HCT116 (cell line): ENCODE measurements at regions not wholly inside any gene's neighbourhood (a gene's known extent, or its start where the extent isn't known, plus 50 kb on each side); places are given as distances from the start of the nearest gene placed in this dataset.

Experiments used
- ATAC-seq: fragments of 200-7000 bp; cut with Tn5 transposase; 2 replicates; pipeline ENCODE4 v1.9.1; 2020; ENCODE audit warnings: mild to moderate bottlenecking, moderate library complexity
- BruUV-seq: library from RNA; stranded (reverse); fragments of 400-500 nt; replicated peaks from 2 replicates; lab custom pipeline; 2021; lab: Mats Ljungman, UMichigan
- CTCF ChIA-PET: fragments of 300-600 bp; sonication (Branson Sonifier 250); formaldehyde crosslinking; loops from one replicate; lab custom pipeline; 2021; ENCODE audit warnings: antibody characterized with exemption; lab: Charles Lee
- POLR2A ChIA-PET: fragments of 300-600, 350-600 bp; sonication (Branson Sonifier 250); formaldehyde crosslinking; loops from one replicate; lab custom pipeline; 2021; ENCODE audit warnings: antibody characterized with exemption; lab: Charles Lee
- RAD21 ChIA-PET, 2 experiments: fragments of 300-600 bp; sonication (Branson Sonifier 250); formaldehyde crosslinking; loops; one replicate each; lab custom pipeline; 2023; ENCODE audit warnings: low total read pairs in 2 of 2; ENCODE audit not compliant: uncharacterized antibody in 2 of 2, unreplicated experiment in 2 of 2, low non-redundant PET in 1 of 2; lab: Charles Lee
- DNase-seq: peaks from one replicate; pipeline ENCODE4 v3.0.0-alpha.2; 2010; ENCODE audit warnings: low read depth, low spot score
- H2AFZ ChIP-seq: fragments of 200-600 bp; shearing (Covaris generic), sonication (generic); 2 replicates; pipeline ENCODE4 v1.6.1; 2017; ENCODE audit warnings: low read depth, mixed run types, mixed read lengths, antibody characterized with exemption, low read length; ENCODE audit not compliant: poor library complexity, severe bottlenecking
- H3K27ac ChIP-seq: 2 replicates; pipeline ENCODE4 v1.5.1; 2012; ENCODE audit warnings: low read depth, low read length
- H3K27me3 ChIP-seq: fragments of 200-600 bp; sonication (generic); 2 replicates; pipeline ENCODE4 v1.6.1; 2016; ENCODE audit warnings: mixed run types, low read length, mixed read lengths; ENCODE audit not compliant: insufficient read depth
- H3K36me3 ChIP-seq, 2 experiments: fragments of 200-500 bp in 1 of 2; fragments of 200-600 bp in 1 of 2; sonication (Bioruptor generic) in 1 of 2; sonication (generic) in 1 of 2; 2 replicates each; pipeline versions ENCODE4 v1.5.1 to v1.6.1; 2014 to 2016; ENCODE audit warnings: low read length in 2 of 2, inconsistent platforms in 1 of 2, mixed read lengths in 1 of 2, mixed run types in 1 of 2; ENCODE audit not compliant: insufficient read depth in 2 of 2, control insufficient read depth in 1 of 2
- H3K4me1 ChIP-seq, 2 experiments: fragments of 200-600 bp in 1 of 2; sonication (generic) in 1 of 2; 2 replicates each; pipeline versions ENCODE4 v1.5.1 to v1.6.1; 2012 to 2017; ENCODE audit warnings: low read length in 2 of 2, inconsistent platforms in 1 of 2, mild to moderate bottlenecking in 1 of 2, mixed read lengths in 1 of 2, mixed run types in 1 of 2, moderate library complexity in 1 of 2; ENCODE audit not compliant: insufficient read depth in 2 of 2, control insufficient read depth in 1 of 2
- H3K4me2 ChIP-seq: fragments of 200-600 bp; sonication (generic); 2 replicates; pipeline ENCODE4 v1.6.1; 2017; ENCODE audit warnings: mixed run types, low read length, mixed read lengths
- H3K4me3 ChIP-seq, 2 experiments: fragments of 200-600 bp in 1 of 2; sonication (generic) in 1 of 2; replicated peaks in 1 of 2; 2 replicates each; pipeline ENCODE4 v1.5.1; 2011 to 2016; ENCODE audit warnings: low read length in 2 of 2, control low read depth in 1 of 2, low read depth in 1 of 2, mild to moderate bottlenecking in 1 of 2, mixed read lengths in 1 of 2, mixed run types in 1 of 2
- H3K79me2 ChIP-seq: fragments of 200-600 bp; sonication (generic); 2 replicates; pipeline ENCODE4 v1.6.1; 2017; ENCODE audit warnings: mild to moderate bottlenecking, mixed run types, low read length, moderate library complexity, mixed read lengths; ENCODE audit not compliant: insufficient read depth
- H3K9ac ChIP-seq: fragments of 200-600 bp; sonication (generic); 2 replicates; pipeline ENCODE4 v1.6.1; 2016; ENCODE audit warnings: low read length, mixed read lengths
- H3K9me2 ChIP-seq: fragments of 200-600 bp; sonication (generic), shearing (Covaris generic); 2 replicates; pipeline ENCODE4 v1.6.1; 2017; ENCODE audit warnings: mixed run types, mild to moderate bottlenecking, moderate library complexity; ENCODE audit not compliant: insufficient read depth
- H3K9me3 ChIP-seq, 2 experiments: fragments of 200-500 bp in 1 of 2; fragments of 200-600 bp in 1 of 2; sonication (Bioruptor generic) in 1 of 2; sonication (generic) in 1 of 2; 2 replicates each; pipeline ENCODE4 v1.6.1; 2014 to 2017; ENCODE audit warnings: low read length in 2 of 2, mixed read lengths in 2 of 2, inconsistent platforms in 1 of 2, low read depth in 1 of 2, mild to moderate bottlenecking in 1 of 2, mixed run types in 1 of 2, moderate library complexity in 1 of 2; ENCODE audit not compliant: control insufficient read depth in 1 of 2, insufficient read depth in 1 of 2
- H4K20me1 ChIP-seq: fragments of 200-600 bp; sonication (generic), shearing (Covaris generic); 2 replicates; pipeline ENCODE4 v1.6.1; 2017; ENCODE audit warnings: mixed run types, mild to moderate bottlenecking, moderate library complexity; ENCODE audit not compliant: insufficient read depth
- ATF3 ChIP-seq: IDR thresholded peaks from 2 replicates; pipeline ENCODE4 v1.6.1; 2012
- CBX3 ChIP-seq: IDR thresholded peaks from 2 replicates; pipeline ENCODE4 v1.6.1; 2012; ENCODE audit warnings: low read depth
- EGR1 ChIP-seq: IDR thresholded peaks from 2 replicates; pipeline ENCODE4 v1.6.1; 2012; ENCODE audit warnings: low read depth
- ELF1 ChIP-seq: IDR thresholded peaks from 2 replicates; pipeline ENCODE4 v1.6.1; 2012; ENCODE audit warnings: low read depth, borderline replicate concordance
- EZH2 ChIP-seq: fragments of 200-600 bp; sonication (generic); IDR thresholded peaks from 2 replicates; pipeline ENCODE4 v1.6.1; 2017; ENCODE audit warnings: antibody characterized with exemption, mixed run types
- EZH2phosphoT487 ChIP-seq: fragments of 200-600 bp; IDR thresholded peaks from 2 replicates; pipeline ENCODE4 v1.6.1; 2018; ENCODE audit warnings: antibody characterized with exemption, borderline replicate concordance
- FOSL1 ChIP-seq: IDR thresholded peaks from 2 replicates; pipeline ENCODE4 v1.6.1; 2012; ENCODE audit warnings: low read depth
- JUND ChIP-seq: IDR thresholded peaks from 2 replicates; pipeline ENCODE4 v1.6.1; 2012
- POLR2AphosphoS5 ChIP-seq: IDR thresholded peaks from 2 replicates; pipeline ENCODE4 v1.6.1; 2011; ENCODE audit warnings: mild to moderate bottlenecking, low read depth, low read length, moderate library complexity
- RAD21 ChIP-seq: IDR thresholded peaks from 2 replicates; pipeline ENCODE4 v1.6.1; 2012; ENCODE audit warnings: low read depth, mild to moderate bottlenecking
- REST ChIP-seq: IDR thresholded peaks from 2 replicates; pipeline ENCODE4 v1.6.1; 2012; ENCODE audit warnings: low read depth
- SIN3A ChIP-seq: IDR thresholded peaks from 2 replicates; pipeline ENCODE4 v1.6.1; 2012; ENCODE audit warnings: low read depth
- SP1 ChIP-seq: IDR thresholded peaks from 2 replicates; pipeline ENCODE4 v1.6.1; 2012; ENCODE audit warnings: low read depth
- SRF ChIP-seq: IDR thresholded peaks from 2 replicates; pipeline ENCODE4 v1.6.1; 2012; ENCODE audit warnings: low read depth
- TCF7L2 ChIP-seq: IDR thresholded peaks from 2 replicates; pipeline ENCODE4 v1.7.0; 2011; ENCODE audit warnings: borderline replicate concordance, inconsistent platforms; ENCODE audit not compliant: insufficient read depth, insufficient read length; ENCODE audit errors: extremely low read depth
- YY1 ChIP-seq: IDR thresholded peaks from 2 replicates; pipeline ENCODE4 v1.6.1; 2011; ENCODE audit warnings: low read length, low read depth, moderate library complexity, mild to moderate bottlenecking; ENCODE audit not compliant: insufficient replicate concordance; ENCODE audit errors: extremely low read depth
- ZFX ChIP-seq: fragments of 450-650 bp; IDR thresholded peaks from 2 replicates; pipeline ENCODE4 v1.6.1; 2017
- ZNF274 ChIP-seq: fragments of 200-500 bp; sonication (Bioruptor generic); IDR thresholded peaks from 2 replicates; pipeline ENCODE4 v1.6.1; 2014; ENCODE audit warnings: mild to moderate bottlenecking, low read depth, low read length, inconsistent platforms
- intact Hi-C: fragments of 100-400 bp; cut with micrococcal nuclease; formaldehyde crosslinking; loops from 2 replicates; pipeline ENCODE4 v1.10.0; 2022

- Histone ChIP-seq H4K20me1 (no peaks in the 10 kb centered on the region), H3K36me3 (no peaks in the 10 kb centered on the region), H3K4me2 (no peak overlapping the region), H3K9me2 (no peaks in the 10 kb centered on the region), H3K4me3 (no peak overlapping the region), H3K9me3 (no peaks in the 10 kb centered on the region), H3K27ac (no peak overlapping the region), H3K79me2 (no peaks in the 10 kb centered on the region), H3K4me1 (peaks cover 0 to 4% of the 10 kb centered on the region in 2 experiments; a peak in 1 of 4 replicates), H2AFZ (no peak overlapping the region), H3K9ac (no peak overlapping the region), H3K27me3 (no peaks in the 10 kb centered on the region)
- POLR2A ChIA-PET, result no interaction called here
- intact Hi-C loops, result no loop called here
- ATAC-seq (no peak), DNase-seq (no peak)
- CTCF ChIA-PET, result no interaction called here
- TF ChIP-seq REST (no peak), EGR1 (no peak), ELF1 (no peak), EZH2phosphoT487 (no peak), SRF (no peak), RAD21 (no peak), SIN3A (no peak), JUND (no peak), EZH2 (no peak), SP1 (no peak), TCF7L2 (no peak), FOSL1 (no peak), ATF3 (no peak), POLR2AphosphoS5 (no peak), YY1 (no peak), CBX3 (no peak), ZNF274 (no peak), ZFX (no peak)
- RAD21 ChIA-PET, result no interaction called here
- BruUV-seq, result no TSS peak
Measured at GRCh38 chr11:71307811-71308645, 55.7 kb upstream of the SHANK2 start.
